ENCODE measurements at regions not wholly inside any gene's neighbourhood (a gene's known extent, or its start where the extent isn't known, plus 50 kb on each side); places are given as distances from the start of the nearest gene placed in this dataset.

- TF ChIP-seq POLR2A (IDR thresholded peaks at IDR 0.05; ENCODE audit: low read length) (no peak), GATA1 (IDR thresholded peaks at IDR 0.05; ENCODE audit: low read depth, low read length) (no peak)
Measured at GRCh38 chr9:7347556-7347955, 452.0 kb downstream of the DMAC1 start.
